HG03039 (cell line): ENCODE measurements at regions not wholly inside any gene's neighbourhood (a gene's known extent, or its start where the extent isn't known, plus 50 kb on each side); places are given as distances from the start of the nearest gene placed in this dataset.
"Not testable (repeated sequence)": the region's sequence is repeated elsewhere in the genome, so short reads cannot be mapped to it uniquely, and the experiment has no call there.

Experiments
- ATAC-seq: cut with Tn5 transposase; IDR thresholded peaks from one replicate; pipeline ENCODE4 v1.9.1; 2021; ENCODE audit warnings: mild to moderate bottlenecking, moderate library complexity; ENCODE audit not compliant: unreplicated experiment

DNA sequence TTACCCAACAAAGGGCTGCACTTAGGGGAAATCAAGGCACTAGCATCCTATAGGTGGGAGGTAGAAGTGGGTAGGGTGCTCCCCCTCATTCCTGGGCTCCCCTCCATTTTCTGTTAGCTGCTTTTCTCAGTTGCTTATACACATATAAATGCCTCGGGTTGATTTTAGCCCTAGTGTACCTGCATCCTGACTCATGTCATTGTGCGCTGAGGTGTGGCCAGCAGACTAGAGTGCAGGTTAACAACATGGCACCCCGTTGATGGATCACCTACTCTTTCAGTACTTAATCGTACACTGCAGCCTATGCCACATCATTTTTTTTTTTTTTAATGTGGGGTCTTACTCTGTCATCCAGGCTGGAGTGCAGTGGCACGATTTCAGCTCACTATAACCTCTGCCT is 144.0 kb upstream of the ITGB1 start:
- no peak for ATAC-seq

- ATAC-seq, result no peak
Observed at GRCh38 chr10:33101392-33101787, 143.4 kb upstream of the ITGB1 start.

GRCh38 chr10:33100781-33101391 is 142.9 kb upstream of the ITGB1 start:
- ATAC-seq, result no peak

DNA sequence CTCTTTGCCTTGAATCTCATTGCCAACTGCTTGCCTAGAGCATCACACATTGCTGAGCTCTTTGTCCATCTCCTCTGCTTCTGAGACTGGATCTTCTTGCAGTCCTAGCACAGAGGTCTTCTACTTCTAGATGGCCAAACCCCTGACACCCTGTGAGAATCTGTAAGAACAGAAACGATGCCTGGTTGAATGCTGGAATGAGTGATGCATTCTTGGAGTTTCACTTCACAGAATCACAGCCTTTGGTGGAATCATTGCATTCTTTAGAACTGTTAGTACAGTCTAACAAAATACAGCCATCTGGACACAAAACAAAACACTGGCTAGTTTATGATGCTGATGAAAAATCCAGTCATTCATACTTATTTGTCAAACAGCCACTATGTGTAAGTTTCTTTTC is 141.7 kb upstream of the ITGB1 start:
- ATAC-seq, result no peak

DNA sequence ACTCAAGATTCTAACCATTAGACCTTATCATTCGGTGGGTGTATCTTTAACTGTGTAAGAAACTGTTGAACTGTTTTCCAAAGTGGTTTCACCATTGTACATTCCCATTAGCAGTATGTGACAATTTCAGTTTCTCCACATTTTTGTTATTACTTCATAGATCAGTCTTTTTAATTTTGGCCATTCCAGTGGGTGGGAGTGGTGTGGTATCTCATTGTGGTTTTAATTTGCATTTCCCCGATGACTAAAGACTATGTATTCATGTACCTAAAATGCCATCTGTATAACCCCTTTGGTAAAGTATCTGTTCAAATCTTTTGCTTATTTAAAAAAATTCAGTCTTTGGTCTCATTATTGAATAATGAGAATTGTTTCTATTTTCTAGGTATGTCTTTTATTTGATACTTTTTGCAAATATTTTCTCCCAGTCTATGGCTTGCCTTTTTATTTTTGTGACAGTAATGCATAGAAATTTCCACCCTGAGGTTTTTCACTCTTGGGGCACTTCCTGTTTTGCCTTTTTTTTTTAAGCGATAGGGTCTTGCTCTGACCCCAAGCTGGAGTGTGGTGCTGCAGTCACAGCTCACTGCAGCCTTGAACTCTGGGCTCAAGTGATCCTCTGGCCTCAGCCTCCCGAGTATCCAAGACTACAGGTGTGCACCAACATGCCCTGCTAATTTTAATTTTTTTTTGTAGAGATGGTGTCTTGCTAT is 141.1 kb upstream of the ITGB1 start:
- ATAC-seq, result no peak

- peak; percentile 45 for ATAC-seq
Observed at GRCh38 chr10:33095867-33096815, 138.1 kb upstream of the ITGB1 start.

DNA sequence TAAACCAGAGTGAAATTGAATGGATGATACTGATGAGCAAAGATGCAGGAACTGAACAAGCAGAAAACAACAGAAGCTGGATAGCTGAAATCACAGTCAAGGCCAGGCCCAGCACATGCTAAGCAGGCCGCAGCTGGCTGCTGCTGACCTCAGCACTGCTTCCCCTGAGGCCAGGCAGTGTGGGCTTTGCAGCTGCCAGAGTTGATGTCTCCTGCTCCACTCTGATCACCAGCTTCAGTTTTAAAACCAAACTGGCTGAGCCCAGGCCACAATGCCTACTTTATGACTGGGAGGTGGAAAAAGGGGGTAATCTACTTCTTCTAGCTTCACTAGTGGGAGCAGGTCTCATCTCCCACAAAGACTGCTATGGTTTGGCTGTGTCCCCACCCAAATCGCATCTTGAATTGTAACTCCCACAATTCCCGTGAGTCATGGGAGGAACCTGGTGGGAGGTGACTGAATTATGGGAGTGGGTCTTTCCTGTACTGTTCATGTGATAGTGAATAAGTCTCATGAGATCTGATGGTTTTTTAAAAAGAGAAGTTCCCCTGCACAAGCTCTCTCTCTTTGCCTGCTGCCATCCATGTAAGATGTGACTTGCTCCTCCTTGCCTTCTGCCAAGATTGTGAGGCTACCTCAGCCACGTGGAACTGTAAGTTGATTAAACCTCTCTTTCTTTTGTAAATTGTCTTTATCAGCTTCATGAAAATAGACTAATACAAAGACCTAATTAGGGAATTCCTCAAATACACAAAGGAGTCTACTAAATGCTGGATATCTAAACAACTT is 136.4 kb upstream of the ITGB1 start:
- ATAC-seq, result no peak

DNA sequence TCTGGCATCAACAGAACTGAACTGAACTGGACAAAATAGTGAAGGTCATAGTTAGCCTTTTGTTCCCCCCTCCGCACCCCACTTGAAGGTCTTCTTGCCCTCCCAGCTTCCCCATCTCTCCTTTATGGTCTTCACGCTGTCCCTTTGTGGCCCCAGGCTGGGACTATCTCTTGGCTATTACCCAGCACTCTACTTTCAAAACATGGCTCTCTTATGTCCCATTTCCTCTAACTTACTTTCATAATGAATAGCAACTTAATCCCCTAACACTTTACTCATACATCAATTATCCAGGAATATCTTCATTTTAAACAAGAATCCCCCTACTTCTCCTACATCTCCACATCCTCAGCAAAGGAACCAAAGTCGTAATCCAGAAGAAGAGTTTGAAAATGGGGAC is 135.3 kb upstream of the ITGB1 start:
- ATAC-seq, result no peak

GRCh38 chr10:33092596-33092995 is 134.6 kb upstream of the ITGB1 start:
- no peak for ATAC-seq

- ATAC-seq, result no peak
Observed at GRCh38 chr10:33091201-33091600, 133.2 kb upstream of the ITGB1 start.

GRCh38 chr10:33088990-33089389 is 131.0 kb upstream of the ITGB1 start:
- ATAC-seq, result no peak

GRCh38 chr10:33087922-33088321 is 129.9 kb upstream of the ITGB1 start:
- ATAC-seq, result no peak

- ATAC-seq, result no peak
Observed at GRCh38 chr10:33087152-33087551, 129.1 kb upstream of the ITGB1 start.

DNA sequence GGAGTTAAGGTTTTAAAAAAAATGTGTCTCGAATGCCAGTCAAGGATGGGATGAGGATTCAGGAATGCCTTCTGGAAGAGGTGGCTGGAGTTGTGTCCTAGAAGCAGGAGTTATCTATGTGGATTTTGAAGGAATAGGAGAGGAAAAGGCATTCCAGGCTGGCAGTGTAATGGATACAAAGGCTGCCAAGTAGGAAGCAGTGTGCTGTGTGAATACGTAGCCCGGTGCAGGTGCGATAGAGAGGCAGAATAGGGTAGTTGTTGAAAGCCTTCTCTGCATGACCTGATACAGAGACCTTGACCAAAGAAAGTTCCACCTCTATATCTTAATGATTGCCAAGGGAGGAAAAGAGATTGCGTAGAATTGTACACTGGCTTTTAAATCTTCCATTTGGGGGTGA is 128.1 kb upstream of the ITGB1 start:
- ATAC-seq, result no peak

- no peak for ATAC-seq
Observed at GRCh38 chr10:33085313-33085833, 127.3 kb upstream of the ITGB1 start.

- no peak for ATAC-seq
Observed at GRCh38 chr10:33084453-33084852, 126.4 kb upstream of the ITGB1 start.

DNA sequence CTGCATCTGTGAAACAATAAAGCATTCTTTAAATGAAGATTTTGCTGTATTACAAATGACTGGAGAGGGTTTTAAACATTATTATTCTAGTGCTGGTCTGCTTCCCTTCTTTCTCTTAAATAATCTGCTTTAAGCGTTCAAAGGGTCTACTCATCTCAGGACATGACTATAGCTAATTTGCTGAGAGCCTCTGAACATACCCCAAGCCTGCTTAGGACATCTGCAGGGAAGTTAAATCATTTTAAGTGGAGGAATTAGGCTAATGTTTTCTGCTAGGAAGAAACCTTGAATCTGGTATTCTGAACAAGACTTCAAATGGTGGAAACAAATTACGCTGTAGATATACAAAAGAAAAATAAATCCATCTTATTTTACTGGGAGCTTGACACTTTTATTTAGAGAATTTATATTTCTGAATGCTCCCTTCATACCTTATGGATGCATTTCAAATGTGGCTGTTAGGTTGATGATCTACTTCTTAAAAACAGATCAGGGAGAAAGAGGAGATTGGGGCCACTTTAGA is 124.4 kb upstream of the ITGB1 start:
- no peak for ATAC-seq

GRCh38 chr10:33080467-33080866 is 122.4 kb upstream of the ITGB1 start:
- not testable (repeated sequence) for ATAC-seq

DNA sequence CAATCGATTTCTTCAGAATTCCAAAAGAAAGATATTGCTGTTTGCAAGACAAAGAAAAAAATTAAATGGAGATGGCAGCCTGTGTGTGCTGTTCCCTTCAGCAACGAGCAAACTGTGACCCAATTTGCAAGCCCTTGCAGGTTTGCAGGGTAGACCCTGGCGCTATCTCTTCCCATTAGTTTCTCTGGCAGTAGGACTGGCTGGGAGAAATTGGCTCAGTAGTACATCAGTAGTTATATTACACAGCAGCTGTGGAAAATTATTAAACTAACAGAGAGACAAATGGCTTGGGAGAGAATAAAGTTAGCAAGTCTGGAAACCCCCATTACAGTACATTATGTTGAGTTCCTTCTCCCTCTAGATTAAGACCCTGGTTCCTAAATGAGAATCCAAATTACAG is 116.4 kb upstream of the ITGB1 start:
- ATAC-seq, result no peak

DNA sequence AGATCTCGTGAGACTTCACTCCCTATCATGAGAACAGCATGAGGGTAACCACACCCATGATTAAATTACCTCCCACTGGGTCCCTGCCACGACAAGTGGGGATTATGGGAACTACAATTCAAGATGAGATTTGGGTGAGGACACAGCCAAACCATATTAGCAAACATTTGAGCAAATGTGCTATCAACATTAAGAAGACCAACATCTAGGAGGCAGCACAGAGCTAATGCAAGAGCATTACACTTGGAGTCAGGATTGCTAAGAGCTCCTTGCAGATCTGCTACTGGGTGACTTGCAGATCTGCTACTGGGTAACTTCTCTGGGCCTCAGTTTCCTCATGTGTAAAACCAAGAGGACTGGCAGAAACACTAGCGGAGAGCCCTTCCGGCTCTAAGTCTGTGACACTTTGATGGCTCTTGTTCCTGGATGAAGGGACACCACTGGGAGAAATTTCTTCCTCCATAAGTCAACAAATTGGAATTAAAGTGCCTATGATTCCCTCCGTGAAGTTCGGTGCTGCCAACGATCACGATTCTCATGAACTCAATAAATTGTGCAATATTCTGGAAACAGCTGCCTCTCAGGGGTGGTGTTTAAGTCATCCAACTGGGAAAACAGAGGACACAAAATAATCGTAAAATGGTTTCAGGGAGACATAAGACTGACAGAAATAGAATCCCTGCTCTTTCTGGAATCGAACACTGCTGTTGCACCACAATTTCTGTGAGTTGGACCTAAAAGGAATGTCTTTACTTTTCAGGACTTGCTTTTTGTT is 115.8 kb upstream of the ITGB1 start:
- ATAC-seq, result no peak
